HL-60/S4 (cell line): ENCODE measurements at regions not wholly inside any gene's neighbourhood (a gene's known extent, or its start where the extent isn't known, plus 50 kb on each side); places are given as distances from the start of the nearest gene placed in this dataset.
"Not testable (repeated sequence)": the region's sequence is repeated elsewhere in the genome, so short reads cannot be mapped to it uniquely, and the experiment has no call there.

ENCODE experiments used
- in situ Hi-C: fragments of 300-500 bp; cut with MboI; formaldehyde crosslinking; loops from 2 replicates; pipeline ENCODE4 v1.14.3; 2022; ENCODE audit warnings: low sequenced_read_pairs

GRCh38 chr18:6566338-6566911, 151.7 kb upstream of the L3MBTL4 start:
- in situ Hi-C loops, result no loop called here

- in situ Hi-C loops, result no loop called here
These were observed 155.1 kb upstream of the L3MBTL4 start for GRCh38 chr18:6569813-6570212.

- in situ Hi-C loops, result no loop called here
These were observed 156.0 kb upstream of the L3MBTL4 start for GRCh38 chr18:6570581-6571238.

- in situ Hi-C loops, result no loop called here
These were observed 156.5 kb upstream of the L3MBTL4 start for GRCh38 chr18:6571239-6571602.

GRCh38 chr18:6572192-6572591, 157.3 kb upstream of the ARHGAP28 start:
- in situ Hi-C loops, result not testable (repeated sequence)

GRCh38 chr18:6574631-6575030, 154.9 kb upstream of the ARHGAP28 start:
- in situ Hi-C loops, result no loop called here

GRCh38 chr18:6575908-6576307, 153.6 kb upstream of the ARHGAP28 start:
- in situ Hi-C loops, result no loop called here

GRCh38 chr18:6576718-6577375, 152.7 kb upstream of the ARHGAP28 start:
- in situ Hi-C loops, result no loop called here

GRCh38 chr18:6578686-6579085, 150.8 kb upstream of the ARHGAP28 start:
- in situ Hi-C loops, result no loop called here

GRCh38 chr18:6579486-6579885, 150.0 kb upstream of the ARHGAP28 start:
- in situ Hi-C loops, result no loop called here

- in situ Hi-C loops, result no loop called here
These were observed 149.1 kb upstream of the ARHGAP28 start for GRCh38 chr18:6580401-6580800.

- in situ Hi-C loops, result no loop called here
These were observed 139.6 kb upstream of the ARHGAP28 start for GRCh38 chr18:6589923-6590322.

GRCh38 chr18:6590326-6590725, 139.2 kb upstream of the ARHGAP28 start:
- in situ Hi-C loops, result no loop called here

GRCh38 chr18:6591491-6591890, 138.0 kb upstream of the ARHGAP28 start:
- in situ Hi-C loops, result no loop called here

- in situ Hi-C loops, result no loop called here
These were observed 137.0 kb upstream of the ARHGAP28 start for GRCh38 chr18:6592522-6592921.

- in situ Hi-C loops, result no loop called here
These were observed 136.2 kb upstream of the ARHGAP28 start for GRCh38 chr18:6593142-6593885.

- in situ Hi-C loops, result no loop called here
These were observed 133.8 kb upstream of the ARHGAP28 start for GRCh38 chr18:6595666-6596065.

GRCh38 chr18:6598657-6599056, 130.9 kb upstream of the ARHGAP28 start:
- in situ Hi-C loops, result no loop called here

GRCh38 chr18:6600667-6601167, 128.8 kb upstream of the ARHGAP28 start:
- in situ Hi-C loops, result loop anchor here (25.0 kb wide), 1 partner anchor 88 kb away; no protein-coding TSS in a partner anchor

GRCh38 chr18:6601241-6601640, 128.3 kb upstream of the ARHGAP28 start:
- in situ Hi-C loops, result loop anchor here (25.0 kb wide), 1 partner anchor 89 kb away; no protein-coding TSS in a partner anchor

GRCh38 chr18:6602365-6602764, 127.2 kb upstream of the ARHGAP28 start:
- in situ Hi-C loops, result loop anchor here (25.0 kb wide), 1 partner anchor 90 kb away; no protein-coding TSS in a partner anchor
